ENCODE measurements at regions not wholly inside any gene's neighbourhood (a gene's known extent, or its start where the extent isn't known, plus 50 kb on each side); places are given as distances from the start of the nearest gene placed in this dataset.

- 1% methylated on average over 3 of the region's 3 CpGs for WGBS (ENCODE audit: missing lambda C conversion rate)
Observed at GRCh38 chr4:79064806-79065205, 125.6 kb upstream of the PAQR3 start.

GRCh38 chr4:79059631-79060399, 120.6 kb upstream of the PAQR3 start:
- Histone ChIP-seq H3K27ac (no peak overlapping the region), H3K4me2 (no peak overlapping the region), H3K9me3 (no peaks in the 10 kb centered on the region), H3K4me1 (no peaks in the 10 kb centered on the region), H3K4me3 (no peak overlapping the region)
- ATAC-seq (no peak), FAIRE-seq (no peak), DNase-seq (ENCODE audit: low read depth in 1 of 2, low spot score in 1 of 2) (no peak)
- WGBS (ENCODE audit: missing lambda C conversion rate), result 48% methylated on average over 4 of the region's 4 CpGs
- TF ChIP-seq MAFK (IDR thresholded peaks at IDR 0.05; ENCODE audit: partially characterized antibody), result peak; percentile 27
- TF ChIP-seq SREBF2 (IDR thresholded peaks at IDR 0.05), result no peak
- TF ChIP-seq CHD4 (IDR thresholded peaks at IDR 0.05; ENCODE audit: borderline replicate concordance), result no peak
- no peak for TF ChIP-seq ZFP36 (IDR thresholded peaks at IDR 0.05; ENCODE audit: borderline replicate concordance, partially characterized antibody)
- no peak for TF ChIP-seq KDM1A (IDR thresholded peaks at IDR 0.05; ENCODE audit: low read depth)
- no peak for TF ChIP-seq USF2 (IDR thresholded peaks at IDR 0.05)
- TF ChIP-seq POLR2A (IDR thresholded peaks at IDR 0.05; ENCODE audit: low read length), result no peak
- TF ChIP-seq FOSB (CRISPR knock-in tag; IDR thresholded peaks at IDR 0.05), result no peak
- ChIA-PET POLR2A (no interaction called here), CTCF (no interaction called here)

More at GRCh38 chr4:79064806-79065205, 125.6 kb upstream of the PAQR3 start:
- TF ChIP-seq REST (IDR thresholded peaks at IDR 0.05) (no peak), RARB (CRISPR knock-in tag; IDR thresholded peaks at IDR 0.05) (no peak), JUNB (IDR thresholded peaks at IDR 0.05) (no peak), MAFK (IDR thresholded peaks at IDR 0.05; ENCODE audit: partially characterized antibody) (no peak), CEBPB (IDR thresholded peaks at IDR 0.05) (no peak), CHD4 (IDR thresholded peaks at IDR 0.05; ENCODE audit: borderline replicate concordance) (no peak), CBX2 (IDR thresholded peaks at IDR 0.05; ENCODE audit: borderline replicate concordance, low read depth) (no peak)
- FAIRE-seq (no peak), DNase-seq (ENCODE audit: low read depth in 1 of 2, low spot score in 1 of 2) (no peak), ATAC-seq (no peak)
- ChIA-PET CTCF (no interaction called here), POLR2A (no interaction called here)
- no peak overlapping the region for H3K4me2 ChIP-seq
- no peak overlapping the region for H3K4me3 ChIP-seq
- no peak overlapping the region for H3K27ac ChIP-seq
- no peaks in the 10 kb centered on the region for H3K9me3 ChIP-seq
- no peaks in the 10 kb centered on the region for H3K4me1 ChIP-seq

- Histone ChIP-seq H3K9me3 (no peaks in the 10 kb centered on the region), H3K4me2 (no peak overlapping the region), H3K27ac (no peak overlapping the region), H3K4me1 (no peaks in the 10 kb centered on the region), H3K4me3 (no peak overlapping the region)
- FAIRE-seq, result no peak
- DNase-seq (ENCODE audit: low read depth in 1 of 2, low spot score in 1 of 2), result no peak
- WGBS (ENCODE audit: missing lambda C conversion rate), result 2% methylated on average over 2 of the region's 2 CpGs
- CTCF ChIA-PET, result no interaction called here
- TF ChIP-seq CEBPB (IDR thresholded peaks at IDR 0.05) (no peak), GATA3 (IDR thresholded peaks at IDR 0.05; ENCODE audit: borderline replicate concordance) (no peak), RAD21 (conservative IDR thresholded peaks at IDR 0.05 in 1 of 2, IDR thresholded peaks at IDR 0.05 in 1 of 2) (no peak), JUNB (IDR thresholded peaks at IDR 0.05) (no peak), BCL3 (IDR thresholded peaks at IDR 0.05) (no peak), KDM5A (IDR thresholded peaks at IDR 0.05) (no peak), NFE2L2 (conservative IDR thresholded peaks at IDR 0.05; ENCODE audit: low read length) (no peak), ATOH8 (CRISPR knock-in tag; IDR thresholded peaks at IDR 0.05; ENCODE audit: low read depth) (no peak), CHD2 (IDR thresholded peaks at IDR 0.05; ENCODE audit: low read length, partially characterized antibody) (no peak), FOXS1 (CRISPR knock-in tag; IDR thresholded peaks at IDR 0.05) (no peak), MAFK (IDR thresholded peaks at IDR 0.05; ENCODE audit: partially characterized antibody) (no peak), BHLHE40 (IDR thresholded peaks at IDR 0.05; ENCODE audit: low read depth, low read length) (no peak), EHMT2 (IDR thresholded peaks at IDR 0.05; ENCODE audit: low read depth) (no peak)
- ATAC-seq, result no peak
- POLR2A ChIA-PET, result no interaction called here
Observed at GRCh38 chr4:79057772-79058171, 118.5 kb upstream of the PAQR3 start.

Data from A549 (cell line).